ENCODE measurements at regions not wholly inside any gene's neighbourhood (a gene's known extent, or its start where the extent isn't known, plus 50 kb on each side); places are given as distances from the start of the nearest gene placed in this dataset.
A peak's percentile ranks its signal among the peaks of the same experiment; 100 is the strongest.

GRCh38 chr6:74632196-74632875 is 573.5 kb downstream of the COL12A1 start:
- no peaks in the 10 kb centered on the region for H3K36me3 ChIP-seq (ENCODE audit: control insufficient read depth in 3 of 3, insufficient read depth in 3 of 3, low read length in 3 of 3)
- no peak overlapping the region for H3K9ac ChIP-seq (ENCODE audit: low read depth in 1 of 3, low read length in 3 of 3)
- H3K27me3 ChIP-seq (ENCODE audit: control insufficient read depth in 3 of 3, insufficient read depth in 3 of 3, low read length in 3 of 3) = no peaks in the 10 kb centered on the region
- H3K27ac ChIP-seq (ENCODE audit: low read depth, low read length) = no peak overlapping the region
- no peaks in the 10 kb centered on the region for H3K9me3 ChIP-seq (ENCODE audit: control insufficient read depth in 3 of 3, low read length in 3 of 3)
- H3K4me3 ChIP-seq (ENCODE audit: low read length in 3 of 3) = no peak overlapping the region
- peaks cover 0 to 2% (median 0%) of the 10 kb centered on the region in 3 donors for H3K4me1 ChIP-seq (ENCODE audit: control insufficient read depth in 3 of 3, insufficient read depth in 3 of 3, low read length in 3 of 3)

- Histone ChIP-seq H3K4me3 (ENCODE audit: low read length in 3 of 3) (no peak overlapping the region), H3K27ac (ENCODE audit: low read depth, low read length) (no peak overlapping the region), H3K9ac (ENCODE audit: low read depth in 1 of 3, low read length in 3 of 3) (no peak overlapping the region), H3K27me3 (ENCODE audit: control insufficient read depth in 3 of 3, insufficient read depth in 3 of 3, low read length in 3 of 3) (no peaks in the 10 kb centered on the region), H3K36me3 (ENCODE audit: control insufficient read depth in 3 of 3, insufficient read depth in 3 of 3, low read length in 3 of 3) (no peaks in the 10 kb centered on the region), H3K9me3 (ENCODE audit: control insufficient read depth in 3 of 3, low read length in 3 of 3) (no peaks in the 10 kb centered on the region), H3K4me1 (ENCODE audit: control insufficient read depth in 3 of 3, insufficient read depth in 3 of 3, low read length in 3 of 3) (peaks cover 0 to 2% (median 0%) of the 10 kb centered on the region in 3 donors)
These were observed 574.3 kb downstream of the COL12A1 start for GRCh38 chr6:74631564-74631963.

- no peaks in the 10 kb centered on the region for H3K27me3 ChIP-seq (ENCODE audit: control insufficient read depth in 3 of 3, insufficient read depth in 3 of 3, low read length in 3 of 3)
- H3K36me3 ChIP-seq (ENCODE audit: control insufficient read depth in 3 of 3, insufficient read depth in 3 of 3, low read length in 3 of 3) = no peaks in the 10 kb centered on the region
- H3K9ac ChIP-seq (ENCODE audit: low read depth in 1 of 3, low read length in 3 of 3) = no peak overlapping the region
- H3K4me3 ChIP-seq (ENCODE audit: low read length in 3 of 3) = no peak overlapping the region
- no peaks in the 10 kb centered on the region for H3K4me1 ChIP-seq (ENCODE audit: control insufficient read depth in 3 of 3, insufficient read depth in 3 of 3, low read length in 3 of 3)
- H3K27ac ChIP-seq (ENCODE audit: low read depth, low read length) = no peak overlapping the region
- peaks cover 0 to 4% (median 0%) of the 10 kb centered on the region in 3 donors for H3K9me3 ChIP-seq (ENCODE audit: control insufficient read depth in 3 of 3, low read length in 3 of 3)
These were observed 579.6 kb downstream of the COL12A1 start for GRCh38 chr6:74626288-74626687.

GRCh38 chr6:74623027-74623426 is 582.8 kb downstream of the COL12A1 start:
- H3K4me1 ChIP-seq (ENCODE audit: control insufficient read depth in 3 of 3, insufficient read depth in 3 of 3, low read length in 3 of 3) = no peaks in the 10 kb centered on the region
- H3K9me3 ChIP-seq (ENCODE audit: control insufficient read depth in 3 of 3, low read length in 3 of 3) = peaks cover 0 to 4% (median 0%) of the 10 kb centered on the region in 3 donors
- no peaks in the 10 kb centered on the region for H3K36me3 ChIP-seq (ENCODE audit: control insufficient read depth in 3 of 3, insufficient read depth in 3 of 3, low read length in 3 of 3)
- H3K27me3 ChIP-seq (ENCODE audit: control insufficient read depth in 3 of 3, insufficient read depth in 3 of 3, low read length in 3 of 3) = no peaks in the 10 kb centered on the region
- no peak overlapping the region for H3K27ac ChIP-seq (ENCODE audit: low read depth, low read length)
- no peak overlapping the region for H3K4me3 ChIP-seq (ENCODE audit: low read length in 3 of 3)
- H3K9ac ChIP-seq (ENCODE audit: low read depth in 1 of 3, low read length in 3 of 3) = no peak overlapping the region

- Histone ChIP-seq H3K4me3 (ENCODE audit: low read length in 3 of 3) (no peak overlapping the region), H3K4me1 (ENCODE audit: control insufficient read depth in 3 of 3, insufficient read depth in 3 of 3, low read length in 3 of 3) (no peaks in the 10 kb centered on the region), H3K36me3 (ENCODE audit: control insufficient read depth in 3 of 3, insufficient read depth in 3 of 3, low read length in 3 of 3) (no peaks in the 10 kb centered on the region), H3K27ac (ENCODE audit: low read depth, low read length) (no peak overlapping the region), H3K9me3 (ENCODE audit: control insufficient read depth in 3 of 3, low read length in 3 of 3) (no peaks in the 10 kb centered on the region), H3K9ac (ENCODE audit: low read depth in 1 of 3, low read length in 3 of 3) (no peak overlapping the region), H3K27me3 (ENCODE audit: control insufficient read depth in 3 of 3, insufficient read depth in 3 of 3, low read length in 3 of 3) (no peaks in the 10 kb centered on the region)
These were observed 594.6 kb downstream of the COL12A1 start for GRCh38 chr6:74611220-74611619.

- Histone ChIP-seq H3K27ac (ENCODE audit: low read depth, low read length) (no peak overlapping the region), H3K36me3 (ENCODE audit: control insufficient read depth in 3 of 3, insufficient read depth in 3 of 3, low read length in 3 of 3) (no peaks in the 10 kb centered on the region), H3K9ac (ENCODE audit: low read depth in 1 of 3, low read length in 3 of 3) (no peak overlapping the region), H3K9me3 (ENCODE audit: control insufficient read depth in 3 of 3, low read length in 3 of 3) (no peaks in the 10 kb centered on the region), H3K27me3 (ENCODE audit: control insufficient read depth in 3 of 3, insufficient read depth in 3 of 3, low read length in 3 of 3) (no peaks in the 10 kb centered on the region), H3K4me3 (ENCODE audit: low read length in 3 of 3) (no peak overlapping the region), H3K4me1 (ENCODE audit: control insufficient read depth in 3 of 3, insufficient read depth in 3 of 3, low read length in 3 of 3) (no peaks in the 10 kb centered on the region)
These were observed 595.5 kb downstream of the COL12A1 start for GRCh38 chr6:74610352-74610751.

GRCh38 chr6:74609871-74610270 is 596.0 kb downstream of the COL12A1 start:
- Histone ChIP-seq H3K9me3 (ENCODE audit: control insufficient read depth in 3 of 3, low read length in 3 of 3) (no peaks in the 10 kb centered on the region), H3K27ac (ENCODE audit: low read depth, low read length) (no peak overlapping the region), H3K4me1 (ENCODE audit: control insufficient read depth in 3 of 3, insufficient read depth in 3 of 3, low read length in 3 of 3) (no peaks in the 10 kb centered on the region), H3K9ac (ENCODE audit: low read depth in 1 of 3, low read length in 3 of 3) (no peak overlapping the region), H3K36me3 (ENCODE audit: control insufficient read depth in 3 of 3, insufficient read depth in 3 of 3, low read length in 3 of 3) (no peaks in the 10 kb centered on the region), H3K4me3 (ENCODE audit: low read length in 3 of 3) (no peak overlapping the region), H3K27me3 (ENCODE audit: control insufficient read depth in 3 of 3, insufficient read depth in 3 of 3, low read length in 3 of 3) (no peaks in the 10 kb centered on the region)

- H3K36me3 ChIP-seq (ENCODE audit: control insufficient read depth in 3 of 3, insufficient read depth in 3 of 3, low read length in 3 of 3) = no peaks in the 10 kb centered on the region
- no peak overlapping the region for H3K27ac ChIP-seq (ENCODE audit: low read depth, low read length)
- H3K4me3 ChIP-seq (ENCODE audit: low read length in 3 of 3) = no peak overlapping the region
- H3K4me1 ChIP-seq (ENCODE audit: control insufficient read depth in 3 of 3, insufficient read depth in 3 of 3, low read length in 3 of 3) = no peaks in the 10 kb centered on the region
- no peaks in the 10 kb centered on the region for H3K9me3 ChIP-seq (ENCODE audit: control insufficient read depth in 3 of 3, low read length in 3 of 3)
- no peaks in the 10 kb centered on the region for H3K27me3 ChIP-seq (ENCODE audit: control insufficient read depth in 3 of 3, insufficient read depth in 3 of 3, low read length in 3 of 3)
- no peak overlapping the region for H3K9ac ChIP-seq (ENCODE audit: low read depth in 1 of 3, low read length in 3 of 3)
These were observed 597.9 kb downstream of the COL12A1 start for GRCh38 chr6:74607934-74608333.

GRCh38 chr6:74607468-74607867 is 598.4 kb downstream of the COL12A1 start:
- no peak overlapping the region for H3K27ac ChIP-seq (ENCODE audit: low read depth, low read length)

GRCh38 chr6:74606582-74607071 is 599.2 kb downstream of the COL12A1 start:
- Histone ChIP-seq H3K4me1 (ENCODE audit: control insufficient read depth in 3 of 3, insufficient read depth in 3 of 3, low read length in 3 of 3) (no peaks in the 10 kb centered on the region), H3K9ac (ENCODE audit: low read depth in 1 of 3, low read length in 3 of 3) (no peak overlapping the region), H3K9me3 (ENCODE audit: control insufficient read depth in 3 of 3, low read length in 3 of 3) (no peaks in the 10 kb centered on the region), H3K36me3 (ENCODE audit: control insufficient read depth in 3 of 3, insufficient read depth in 3 of 3, low read length in 3 of 3) (no peaks in the 10 kb centered on the region), H3K4me3 (ENCODE audit: low read length in 3 of 3) (no peak overlapping the region), H3K27ac (ENCODE audit: low read depth, low read length) (peak overlapping the region; percentile 11), H3K27me3 (ENCODE audit: control insufficient read depth in 3 of 3, insufficient read depth in 3 of 3, low read length in 3 of 3) (no peaks in the 10 kb centered on the region)

More at GRCh38 chr6:74607468-74607867, 598.4 kb downstream of the COL12A1 start:
- no peaks in the 10 kb centered on the region for H3K9me3 ChIP-seq (ENCODE audit: control insufficient read depth in 3 of 3, low read length in 3 of 3)
- no peaks in the 10 kb centered on the region for H3K36me3 ChIP-seq (ENCODE audit: control insufficient read depth in 3 of 3, insufficient read depth in 3 of 3, low read length in 3 of 3)
- H3K27me3 ChIP-seq (ENCODE audit: control insufficient read depth in 3 of 3, insufficient read depth in 3 of 3, low read length in 3 of 3) = no peaks in the 10 kb centered on the region
- no peak overlapping the region for H3K9ac ChIP-seq (ENCODE audit: low read depth in 1 of 3, low read length in 3 of 3)
- H3K4me1 ChIP-seq (ENCODE audit: control insufficient read depth in 3 of 3, insufficient read depth in 3 of 3, low read length in 3 of 3) = no peaks in the 10 kb centered on the region
- H3K4me3 ChIP-seq (ENCODE audit: low read length in 3 of 3) = no peak overlapping the region

Measured in skeletal muscle tissue (tissue), 3 donors.